HS-27A (cell line): ENCODE measurements at regions not wholly inside any gene's neighbourhood (a gene's known extent, or its start where the extent isn't known, plus 50 kb on each side); places are given as distances from the start of the nearest gene placed in this dataset.
"Not testable (repeated sequence)": the region's sequence is repeated elsewhere in the genome, so short reads cannot be mapped to it uniquely, and the experiment has no call there.

Source experiments
- DNase-seq: peaks from one replicate; pipeline ENCODE4 v3.0.0-alpha.2; 2012; ENCODE audit warnings: low read depth, missing footprints

DNA sequence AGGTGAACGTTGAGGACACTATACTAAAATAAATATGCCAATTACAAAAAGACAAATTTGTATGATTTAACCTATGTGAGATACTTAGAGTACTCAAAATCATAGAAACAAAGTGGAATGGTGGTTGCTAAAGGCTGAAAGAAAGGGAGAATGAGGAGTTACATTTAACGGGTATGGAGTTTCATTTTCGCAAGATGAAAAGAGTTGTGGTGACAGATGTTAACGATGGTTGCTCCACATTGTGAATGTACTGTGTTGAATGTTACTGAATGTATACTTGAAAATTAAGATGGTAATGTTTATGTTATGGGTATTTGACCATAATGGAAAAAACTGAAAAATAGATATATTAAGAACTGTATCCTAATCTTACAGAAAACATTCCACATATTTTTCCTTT lies 51.3 kb upstream of the MOCS2 start:
- DNase-seq, result no peak

DNA sequence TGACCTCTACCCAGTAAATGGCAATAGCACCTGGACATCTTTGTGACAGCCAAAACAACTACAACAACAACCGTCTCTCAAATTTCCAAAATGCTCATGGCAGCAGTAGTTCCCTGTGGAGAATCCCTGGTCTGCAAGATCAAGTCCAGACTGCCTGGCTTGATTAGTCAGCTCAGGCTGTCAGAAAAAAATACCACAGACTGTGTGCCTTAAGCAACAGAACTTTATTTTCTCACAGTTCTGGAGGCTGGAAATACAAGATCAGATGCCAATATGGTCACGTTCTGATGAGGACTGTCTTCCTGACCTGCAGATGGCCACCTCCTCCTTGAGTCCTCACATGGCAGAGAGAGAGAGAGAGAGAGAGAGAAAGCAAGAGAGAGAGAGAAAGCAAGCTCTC lies 52.3 kb upstream of the MOCS2 start:
- no peak for DNase-seq

DNA sequence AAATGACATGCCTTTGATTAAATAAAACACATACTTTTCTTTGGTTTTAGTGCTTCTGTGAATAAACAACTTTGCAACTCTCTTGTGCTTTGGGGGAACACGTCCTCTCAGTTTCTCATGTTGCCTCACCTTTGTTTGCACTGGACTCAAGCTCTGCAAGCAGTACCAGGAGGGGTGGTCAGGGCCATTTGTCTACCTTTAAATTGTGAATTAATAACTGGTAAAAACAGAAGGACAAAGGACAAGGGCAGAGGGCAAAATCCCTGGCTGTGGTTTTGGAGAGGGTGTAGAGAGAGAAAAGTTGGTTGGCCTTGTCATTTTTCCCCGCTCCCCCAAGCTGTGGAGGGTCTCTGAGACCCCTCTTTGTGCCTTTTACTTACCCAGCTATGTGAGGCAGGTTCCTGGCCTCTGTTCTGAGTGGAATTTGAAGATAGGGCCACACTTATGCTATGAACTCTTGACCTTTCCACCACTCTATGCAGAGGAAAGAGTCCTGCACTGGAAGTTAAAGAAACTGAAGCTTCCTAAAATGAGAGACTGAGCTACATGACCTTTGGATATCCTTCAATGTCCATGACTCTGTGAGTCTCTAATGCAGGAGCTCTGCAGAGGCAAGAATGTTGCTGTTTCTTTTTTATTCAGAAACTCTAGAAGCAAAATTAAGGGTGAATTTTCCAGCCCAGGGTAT lies 55.1 kb upstream of the MOCS2 start:
- DNase-seq, result no peak

DNA sequence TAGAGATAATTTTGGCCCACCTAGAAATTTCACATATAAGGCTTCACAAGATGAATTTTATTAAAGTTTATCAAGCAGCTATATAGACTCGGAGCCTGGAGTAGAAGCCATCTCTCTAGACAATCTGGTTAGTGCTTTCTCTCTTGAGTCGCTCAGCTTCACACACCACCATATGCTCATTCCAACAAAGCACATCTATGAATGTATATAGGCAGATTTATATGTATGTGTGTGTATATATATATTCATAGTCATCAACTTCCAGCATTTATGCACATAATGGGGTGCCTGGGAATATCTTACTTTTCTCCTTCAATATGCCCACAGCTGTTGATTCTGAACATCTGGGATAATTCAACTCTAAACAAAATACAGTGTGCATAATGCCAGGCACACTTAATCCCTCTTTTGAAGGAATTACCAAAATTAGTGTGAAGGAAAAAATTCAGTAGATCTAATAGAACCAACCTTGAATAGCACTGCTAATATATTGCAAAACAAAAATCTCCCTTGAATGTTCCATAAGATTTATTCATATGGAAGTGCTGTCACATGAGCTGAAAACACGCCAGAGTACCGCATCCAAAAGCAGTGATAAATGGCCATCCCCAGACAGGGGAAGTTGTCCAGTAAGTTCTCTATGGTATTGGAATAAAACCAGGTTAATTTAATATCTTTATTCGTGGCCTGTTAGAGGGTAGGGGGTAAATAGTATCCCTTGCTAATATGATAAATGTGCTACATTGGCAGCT lies 56.0 kb upstream of the MOCS2 start:
- DNase-seq, result no peak

DNA sequence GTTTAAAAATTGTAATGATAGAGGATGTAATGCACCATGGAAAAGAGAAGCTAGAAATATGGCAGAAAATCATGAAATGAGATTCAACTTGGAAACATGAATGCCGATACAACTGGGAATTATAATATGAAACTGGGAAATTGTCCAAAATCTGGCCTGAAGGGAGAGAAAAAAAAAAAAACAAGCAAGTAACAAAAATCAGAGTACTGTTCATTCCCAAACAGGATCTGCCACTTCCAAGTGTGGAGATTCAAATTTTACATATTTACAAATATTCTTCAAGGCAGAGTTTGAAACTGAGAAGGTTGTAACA lies 56.6 kb upstream of the MOCS2 start:
- no peak for DNase-seq

DNA sequence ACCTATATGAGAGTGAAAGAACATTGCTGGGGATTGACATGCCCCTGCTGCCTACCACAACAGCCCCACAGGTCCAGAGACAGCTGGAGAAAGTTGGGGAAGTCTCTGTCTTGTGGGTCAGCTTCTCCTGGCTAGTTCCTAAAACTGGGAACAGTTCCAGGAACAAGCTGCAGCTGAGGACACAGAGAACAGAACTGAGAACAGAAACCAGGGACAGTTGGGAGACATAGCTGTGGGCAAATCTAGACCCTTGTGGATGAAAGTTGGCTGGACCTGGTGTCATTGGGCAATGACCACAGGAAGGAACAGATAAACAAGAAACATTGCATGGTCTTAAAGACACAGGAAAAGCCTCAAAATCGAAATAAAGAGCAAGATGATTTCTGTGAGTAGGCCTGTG lies 58.3 kb upstream of the MOCS2 start:
- no peak for DNase-seq

DNA sequence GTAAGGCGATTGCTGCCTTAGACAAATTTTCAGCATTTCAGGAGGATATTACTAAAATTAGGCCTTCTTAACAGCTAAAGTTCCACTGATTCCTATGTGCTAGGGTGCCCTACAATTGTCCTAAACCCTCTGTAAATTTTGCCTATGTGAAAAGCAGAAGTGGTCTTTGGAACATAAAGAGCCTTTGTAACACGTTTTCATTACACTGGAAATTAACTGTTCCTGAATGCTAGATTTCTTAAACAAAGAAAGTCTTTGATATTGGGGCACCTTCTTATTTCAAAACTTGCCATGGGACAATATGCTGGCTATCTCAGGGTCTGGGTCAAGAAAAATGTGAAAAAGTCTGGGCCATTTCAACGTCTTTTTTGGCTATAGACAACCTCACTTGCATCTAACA lies 60.4 kb upstream of the MOCS2 start:
- DNase-seq, result no peak

DNA sequence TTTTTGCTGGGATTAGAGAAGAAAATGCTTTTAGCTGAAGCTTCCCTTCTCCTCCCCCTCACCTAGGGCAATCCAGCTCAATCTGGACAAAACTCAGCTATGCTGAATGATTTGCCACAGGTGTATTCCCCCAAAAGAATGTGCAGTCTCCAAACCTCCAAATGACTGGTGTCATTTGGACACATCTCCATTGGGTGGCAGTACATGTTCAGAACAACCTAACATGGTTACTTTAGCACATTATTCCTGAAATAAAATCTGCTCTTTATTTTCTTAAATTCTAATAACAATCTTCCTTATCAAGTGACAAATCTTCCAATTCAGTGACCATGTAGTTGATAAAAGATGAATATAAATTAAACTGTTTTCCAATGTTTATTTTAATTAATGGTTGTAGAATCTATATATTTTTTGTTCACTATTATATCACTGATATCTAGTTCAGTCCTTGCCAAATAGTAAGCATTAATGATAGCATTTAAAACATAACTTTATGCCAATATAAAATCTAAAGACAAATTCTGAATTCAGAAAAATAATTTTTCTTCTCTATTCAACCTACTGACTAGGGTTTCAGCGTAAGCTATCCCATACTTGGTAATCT lies 61.3 kb upstream of the MOCS2 start:
- DNase-seq, result peak; percentile 23

DNA sequence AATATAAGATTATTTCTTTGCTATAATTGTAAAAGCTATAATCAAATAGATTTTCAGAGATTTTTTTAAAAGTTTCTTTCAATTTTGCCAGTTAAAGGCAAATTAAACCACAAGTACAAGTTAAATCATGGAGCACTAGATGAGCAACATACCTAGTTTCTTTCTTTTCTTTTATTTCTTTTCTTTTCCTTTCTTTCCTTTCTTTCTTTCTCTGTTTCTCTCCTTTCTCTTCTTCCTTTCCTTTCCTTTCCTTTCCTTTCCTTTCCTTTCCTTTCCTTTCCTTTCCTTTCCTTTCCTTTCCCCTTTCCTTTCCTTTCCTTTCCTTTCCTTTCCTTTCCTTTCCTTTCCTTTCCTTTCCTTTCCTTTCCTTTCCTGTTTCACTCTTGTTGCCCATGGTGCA lies 62.5 kb upstream of the MOCS2 start:
- not testable (repeated sequence) for DNase-seq

DNA sequence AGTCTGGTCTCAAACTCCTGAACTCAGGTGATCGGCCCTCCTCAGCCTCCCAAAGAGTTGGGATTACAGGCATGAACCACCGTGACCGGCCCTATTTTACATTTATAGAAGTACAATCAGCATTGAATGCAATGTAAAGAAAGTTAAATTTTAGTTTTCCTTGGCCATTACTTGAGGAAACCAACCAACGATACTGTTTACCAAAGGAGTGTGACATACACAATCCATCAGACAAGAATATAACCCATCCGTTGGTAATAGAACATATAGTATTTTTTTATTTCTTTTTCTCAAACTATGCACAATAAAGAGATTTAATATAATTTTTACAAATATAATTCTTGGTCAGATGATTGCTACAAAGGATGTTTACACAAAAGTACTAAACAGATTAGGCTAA lies 63.1 kb upstream of the MOCS2 start:
- no peak for DNase-seq

DNA sequence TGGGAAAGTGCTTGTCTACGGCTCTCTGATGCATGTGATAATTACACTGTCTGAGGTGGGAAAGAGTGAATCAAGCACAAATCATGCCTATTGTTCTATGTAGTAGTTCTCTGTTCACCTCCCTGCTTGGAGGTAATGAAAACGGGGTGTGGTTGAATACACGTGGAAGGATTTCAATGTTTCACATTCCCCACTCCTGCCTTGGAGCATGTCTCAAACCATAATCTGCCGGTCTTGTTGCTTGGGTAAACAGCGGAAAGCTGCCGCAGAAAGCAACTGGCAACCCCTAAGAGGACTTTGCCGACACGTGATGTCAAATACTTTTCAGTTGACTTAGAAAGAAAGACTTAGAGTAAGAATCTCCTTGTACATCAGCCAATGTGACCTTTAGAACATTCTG lies 63.5 kb upstream of the MOCS2 start:
- DNase-seq, result no peak

DNA sequence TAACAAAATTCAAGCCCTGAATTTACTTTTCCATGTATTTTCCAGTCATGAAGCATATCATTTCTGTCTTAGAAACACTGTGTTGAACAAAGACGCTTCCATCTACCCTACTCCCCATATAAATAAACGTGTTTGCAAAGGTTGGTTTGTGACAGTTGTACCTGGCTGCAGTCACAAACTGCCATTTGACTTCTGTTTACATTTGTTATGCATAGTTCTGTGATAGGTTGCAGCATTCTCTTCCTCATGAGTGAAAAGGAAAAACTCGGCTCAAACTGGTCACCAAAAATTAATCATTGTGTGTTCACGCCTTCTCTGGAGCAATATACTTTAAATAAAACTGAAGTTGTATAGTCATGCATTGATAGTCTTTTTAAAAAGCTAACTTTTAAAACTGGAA lies 69.3 kb upstream of the MOCS2 start:
- no peak for DNase-seq

DNA sequence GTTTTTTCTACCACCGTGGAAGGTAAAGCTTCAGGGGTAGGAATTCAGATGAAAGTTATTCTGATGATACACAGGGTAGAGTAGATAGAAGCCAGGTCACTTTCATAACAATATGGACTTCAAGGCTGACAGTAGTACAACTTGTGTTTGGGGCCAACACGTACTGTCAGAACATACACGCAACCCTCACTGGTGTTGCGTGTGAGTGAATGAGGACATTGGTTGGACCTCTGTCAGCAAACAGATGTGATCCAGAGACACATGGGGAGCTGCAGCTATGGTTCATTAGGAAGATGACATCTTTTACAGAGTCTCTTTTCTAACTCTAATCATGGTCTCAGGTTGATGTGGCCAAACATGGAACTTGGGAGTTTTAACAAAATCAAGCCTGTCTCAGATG lies 70.1 kb upstream of the MOCS2 start:
- no peak for DNase-seq

DNA sequence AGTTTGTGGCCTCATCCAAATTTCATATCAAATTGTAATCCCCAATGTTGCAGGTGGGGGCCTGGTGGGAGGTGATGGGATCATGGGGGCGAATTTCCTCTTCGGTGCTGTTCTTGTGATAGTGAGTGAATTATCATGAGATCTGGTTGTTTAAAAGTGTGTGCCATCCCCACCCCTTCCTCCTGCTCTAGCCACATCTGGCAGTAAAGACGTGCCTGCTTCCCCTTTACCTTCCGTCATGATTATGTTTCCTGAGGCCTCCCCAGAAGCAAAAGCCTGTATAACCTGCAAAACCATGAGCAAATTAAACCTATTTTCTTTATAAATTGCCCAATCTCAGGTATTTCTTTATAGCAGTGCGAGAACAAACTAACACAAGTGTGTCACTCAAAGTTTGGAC lies 71.0 kb upstream of the MOCS2 start:
- no peak for DNase-seq

DNA sequence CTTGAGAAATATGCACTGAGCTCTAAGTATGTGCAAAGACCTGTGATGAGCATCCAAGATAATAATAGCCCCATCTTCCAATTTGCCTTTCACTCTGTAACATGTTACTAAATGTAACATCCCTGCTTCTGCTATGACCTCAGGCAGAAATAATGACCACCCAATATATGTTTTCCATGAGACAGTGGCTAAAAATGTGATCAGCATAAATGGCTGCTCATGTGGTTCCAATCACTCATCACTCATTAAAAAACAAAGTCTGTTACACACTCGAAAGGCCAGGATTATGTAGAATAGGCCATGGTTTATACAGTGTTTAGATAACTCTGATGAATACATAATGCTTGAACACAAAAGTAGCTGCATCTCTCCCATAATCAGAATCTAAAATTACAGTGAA lies 71.4 kb upstream of the MOCS2 start:
- DNase-seq, result no peak

DNA sequence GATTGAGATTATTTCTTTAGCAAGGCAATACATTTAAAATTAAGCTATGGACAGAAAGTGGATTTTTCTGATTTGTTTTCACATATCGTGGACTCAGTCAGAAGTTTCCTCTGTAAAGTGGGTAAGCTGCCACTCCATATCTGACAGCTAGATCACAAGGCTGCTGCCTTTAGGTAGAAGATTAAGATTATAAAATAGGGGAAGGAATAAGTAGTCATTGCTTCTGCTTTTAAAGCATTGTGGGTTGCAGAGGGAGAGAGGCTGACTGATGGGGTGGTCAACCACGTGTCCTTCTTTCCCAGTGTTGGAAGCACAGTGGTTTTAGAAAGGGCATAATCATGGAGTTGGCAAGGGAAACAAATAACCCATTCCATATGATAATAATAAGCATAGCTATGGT lies 74.3 kb upstream of the MOCS2 start:
- DNase-seq, result no peak

DNA sequence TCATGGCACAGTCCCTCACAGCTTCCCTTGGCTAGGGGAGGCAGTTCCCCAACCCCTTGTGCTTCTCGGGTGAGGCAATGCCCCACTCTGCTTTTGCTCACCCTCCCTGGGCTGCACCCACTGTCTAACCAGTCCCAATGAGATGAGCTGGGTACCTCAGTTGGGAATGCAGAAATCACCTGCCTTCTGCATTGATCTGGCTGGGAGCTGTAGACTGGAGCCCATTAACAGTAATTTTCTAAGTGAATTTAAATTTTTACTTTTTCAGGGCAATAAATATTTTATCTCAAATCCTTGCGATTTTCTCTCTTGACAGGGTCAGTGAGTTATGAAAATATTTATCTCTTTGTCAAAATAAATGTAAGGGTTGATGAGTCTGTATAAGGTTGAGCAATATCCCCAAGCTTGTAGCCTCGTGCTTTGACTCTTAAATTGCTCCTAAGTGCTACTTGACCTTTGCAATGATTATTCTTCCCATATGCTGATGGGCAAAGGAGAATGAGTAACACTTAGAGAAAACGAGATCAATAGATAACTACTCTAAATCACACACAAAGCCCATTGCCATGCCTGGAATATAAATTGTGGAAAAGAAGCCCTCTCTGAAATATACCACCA lies 82.1 kb upstream of the MOCS2 start:
- DNase-seq, result no peak

DNA sequence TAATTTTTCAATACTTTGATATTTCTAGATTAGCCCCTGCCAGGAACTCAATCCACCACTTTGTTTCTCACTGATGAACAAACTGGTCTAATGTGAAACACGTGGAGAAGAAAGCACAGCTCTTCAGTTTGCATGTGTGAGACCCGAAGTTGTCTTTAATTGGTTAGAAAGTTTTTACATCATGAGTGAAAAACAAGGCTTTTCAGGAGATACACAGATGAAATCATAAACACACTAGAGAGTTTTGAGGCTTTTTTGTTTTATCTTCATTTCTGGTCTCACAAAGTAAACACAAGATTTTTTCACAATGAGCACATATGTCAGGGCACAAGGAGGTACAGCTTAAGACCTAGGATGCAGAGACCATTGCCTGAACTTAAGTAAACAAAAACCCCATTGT lies 84.5 kb upstream of the MOCS2 start:
- DNase-seq, result no peak

DNA sequence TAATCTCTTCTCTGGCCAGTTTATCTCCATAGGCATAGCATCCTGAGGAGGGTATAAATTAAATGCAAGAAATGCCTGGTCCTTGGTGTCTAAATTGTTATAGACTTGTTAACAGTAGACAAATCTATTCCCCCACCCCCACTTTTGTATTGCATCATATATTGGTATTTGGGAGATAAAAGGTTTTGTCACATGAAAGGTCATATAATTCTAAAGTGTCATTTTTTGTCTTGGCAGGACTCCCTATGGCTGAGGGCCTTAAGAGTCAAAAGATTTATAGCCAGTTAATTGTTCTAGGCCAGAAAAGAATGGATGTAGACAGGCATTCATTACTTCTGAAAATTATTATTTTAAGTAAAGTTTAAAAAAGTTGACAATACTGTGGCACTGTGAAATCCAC lies 90.3 kb upstream of the MOCS2 start:
- DNase-seq, result no peak

DNA sequence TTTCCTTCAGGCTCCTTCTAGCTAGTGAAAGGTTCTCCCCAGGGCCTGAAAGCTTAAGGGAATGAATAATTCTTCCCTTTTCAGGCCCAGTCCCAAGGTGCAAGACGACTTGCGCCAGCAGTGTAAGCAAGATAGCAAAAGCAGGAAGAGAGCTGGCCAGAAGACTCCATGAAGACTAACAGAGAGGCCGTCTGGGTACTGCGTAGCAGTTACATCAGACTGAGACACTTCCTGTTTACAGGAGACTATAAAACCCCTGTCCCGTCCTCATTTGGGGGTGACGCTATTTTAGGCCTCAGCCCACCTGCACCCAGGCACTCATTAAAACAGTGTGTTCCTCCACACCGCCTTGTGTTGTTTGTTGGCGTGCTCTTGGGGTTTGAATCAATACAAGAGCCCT lies 90.7 kb upstream of the MOCS2 start:
- no peak for DNase-seq

DNA sequence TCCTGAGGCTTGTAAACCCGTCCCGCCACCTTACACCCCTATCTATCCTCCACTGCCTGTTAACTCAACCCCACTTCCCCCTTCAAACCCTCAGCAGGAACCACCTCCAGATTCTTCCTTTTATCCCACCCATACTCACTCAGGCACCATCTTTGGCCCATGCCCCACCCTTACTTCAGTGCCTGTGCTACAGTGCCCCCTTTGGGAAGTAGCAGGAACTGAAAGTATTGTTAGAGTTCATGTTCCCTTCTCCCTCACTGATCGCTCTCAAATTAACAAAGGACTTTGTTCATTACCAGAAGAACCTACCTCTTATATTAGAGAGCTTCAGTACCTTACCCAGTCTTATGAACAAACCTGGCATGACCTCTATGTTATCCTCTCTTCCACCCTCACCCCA lies 92.2 kb upstream of the MOCS2 start:
- DNase-seq, result no peak

DNA sequence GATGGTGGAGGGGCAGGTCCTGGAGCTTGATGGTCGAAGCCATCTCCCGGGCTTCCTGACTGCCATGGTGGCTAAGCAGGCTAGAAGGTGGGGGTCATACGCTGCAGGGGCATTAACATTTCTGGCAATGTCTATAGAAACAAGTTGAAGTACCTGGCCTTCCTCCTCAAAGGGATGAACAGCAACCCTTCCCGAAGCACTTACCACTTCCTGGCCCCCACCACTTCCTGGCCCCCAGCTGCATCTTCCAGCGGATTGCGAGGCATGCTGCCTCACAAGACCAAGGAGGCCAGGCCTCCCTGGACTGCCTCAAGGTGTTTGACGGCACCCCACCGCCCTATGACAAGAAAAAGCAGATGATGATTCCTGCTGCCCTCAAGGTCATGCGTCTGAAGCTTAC lies 97.0 kb upstream of the MOCS2 start:
- DNase-seq, result no peak

DNA sequence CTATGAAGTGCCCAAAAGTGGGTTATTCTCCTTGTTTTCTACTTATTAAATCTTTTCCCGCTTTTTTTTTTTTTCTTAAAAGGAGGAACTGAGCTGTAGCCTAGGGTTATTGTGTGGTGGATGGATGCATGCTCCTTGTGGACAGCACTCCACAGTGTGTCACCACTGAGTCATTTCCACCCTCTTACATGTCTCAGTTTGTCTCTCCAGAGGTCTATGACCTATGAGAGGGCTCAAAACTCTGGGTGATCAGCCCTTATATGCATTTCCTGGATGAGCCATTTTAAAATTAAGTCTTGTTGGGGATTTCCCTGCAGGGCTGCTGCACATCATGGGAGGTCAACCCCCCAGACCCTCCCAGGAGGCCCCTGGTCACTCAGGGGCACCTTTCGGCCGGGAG lies 102.2 kb upstream of the MOCS2 start:
- peak; percentile 34 for DNase-seq
